ENCODE measurements at regions not wholly inside any gene's neighbourhood (a gene's known extent, or its start where the extent isn't known, plus 50 kb on each side); places are given as distances from the start of the nearest gene placed in this dataset.

- Histone ChIP-seq H3K27ac (no peak overlapping the region), H3K36me3 (no peaks in the 10 kb centered on the region), H3K27me3 (no peaks in the 10 kb centered on the region), H3K4me1 (no peaks in the 10 kb centered on the region), H3K4me3 (no peak overlapping the region), H3K9me3 (no peaks in the 10 kb centered on the region)
- intact Hi-C loops (cut with DNase I): no loop called here
- TF ChIP-seq POLR2A (IDR thresholded peaks at IDR 0.05): no peak
- no peak for TF ChIP-seq CTCF (IDR thresholded peaks at IDR 0.05)
- TF ChIP-seq POLR2AphosphoS5 (IDR thresholded peaks at IDR 0.05; ENCODE audit: insufficient read depth in 1 of 2, low read depth in 1 of 2): no peak
- no peak for DNase-seq (ENCODE audit: extremely low spot score in 2 of 2)
Measured at GRCh38 chr14:61876362-61877034, 114.3 kb downstream of the SNAPC1 start.

- DNase-seq (ENCODE audit: extremely low spot score in 2 of 2): no peak
- intact Hi-C loops (cut with DNase I): no loop called here
- Histone ChIP-seq H3K9me3 (no peaks in the 10 kb centered on the region), H3K36me3 (no peaks in the 10 kb centered on the region), H3K4me3 (no peak overlapping the region), H3K4me1 (no peaks in the 10 kb centered on the region), H3K27ac (no peak overlapping the region), H3K27me3 (no peaks in the 10 kb centered on the region)
- TF ChIP-seq POLR2A (IDR thresholded peaks at IDR 0.05) (no peak), POLR2AphosphoS5 (IDR thresholded peaks at IDR 0.05; ENCODE audit: insufficient read depth in 1 of 2, low read depth in 1 of 2) (no peak), CTCF (IDR thresholded peaks at IDR 0.05) (no peak)
Measured at GRCh38 chr14:61877035-61877390, 114.8 kb downstream of the SNAPC1 start.

- no peaks in the 10 kb centered on the region for H3K9me3 ChIP-seq
- no peaks in the 10 kb centered on the region for H3K27me3 ChIP-seq
- TF ChIP-seq POLR2AphosphoS5 (IDR thresholded peaks at IDR 0.05; ENCODE audit: insufficient read depth in 1 of 2, low read depth in 1 of 2) (no peak), POLR2A (IDR thresholded peaks at IDR 0.05) (no peak), CTCF (IDR thresholded peaks at IDR 0.05) (no peak)
- intact Hi-C loops (cut with DNase I): no loop called here
- no peaks in the 10 kb centered on the region for H3K4me1 ChIP-seq
- DNase-seq (ENCODE audit: extremely low spot score in 2 of 2): no peak
- no peaks in the 10 kb centered on the region for H3K36me3 ChIP-seq
- no peak overlapping the region for H3K4me3 ChIP-seq
- H3K27ac ChIP-seq: no peak overlapping the region
Measured at GRCh38 chr14:61877768-61878167, 115.5 kb downstream of the SNAPC1 start.

- Histone ChIP-seq H3K27ac (no peak overlapping the region), H3K4me3 (no peak overlapping the region), H3K36me3 (no peaks in the 10 kb centered on the region), H3K27me3 (no peaks in the 10 kb centered on the region), H3K9me3 (no peaks in the 10 kb centered on the region), H3K4me1 (no peaks in the 10 kb centered on the region)
- intact Hi-C loops (cut with DNase I): no loop called here
- no peak for DNase-seq (ENCODE audit: extremely low spot score in 2 of 2)
- TF ChIP-seq POLR2A (IDR thresholded peaks at IDR 0.05): no peak
Measured at GRCh38 chr14:61878931-61879330, 116.7 kb downstream of the SNAPC1 start.

- Histone ChIP-seq H3K27me3 (no peaks in the 10 kb centered on the region), H3K4me1 (no peaks in the 10 kb centered on the region), H3K36me3 (no peaks in the 10 kb centered on the region), H3K9me3 (no peaks in the 10 kb centered on the region), H3K27ac (no peak overlapping the region), H3K4me3 (no peak overlapping the region)
- intact Hi-C loops (cut with DNase I): no loop called here
- TF ChIP-seq CTCF (IDR thresholded peaks at IDR 0.05) (no peak), POLR2A (IDR thresholded peaks at IDR 0.05) (no peak), POLR2AphosphoS5 (IDR thresholded peaks at IDR 0.05; ENCODE audit: insufficient read depth in 1 of 2, low read depth in 1 of 2) (no peak)
- no peak for DNase-seq (ENCODE audit: extremely low spot score in 2 of 2)
Measured at GRCh38 chr14:61881046-61881445, 118.8 kb downstream of the SNAPC1 start.

Measured in vagina (tissue), 2 donors.